ENCODE measurements at regions not wholly inside any gene's neighbourhood (a gene's known extent, or its start where the extent isn't known, plus 50 kb on each side); places are given as distances from the start of the nearest gene placed in this dataset.
"Not testable (repeated sequence)": the region's sequence is repeated elsewhere in the genome, so short reads cannot be mapped to it uniquely, and the experiment has no call there.

DNA sequence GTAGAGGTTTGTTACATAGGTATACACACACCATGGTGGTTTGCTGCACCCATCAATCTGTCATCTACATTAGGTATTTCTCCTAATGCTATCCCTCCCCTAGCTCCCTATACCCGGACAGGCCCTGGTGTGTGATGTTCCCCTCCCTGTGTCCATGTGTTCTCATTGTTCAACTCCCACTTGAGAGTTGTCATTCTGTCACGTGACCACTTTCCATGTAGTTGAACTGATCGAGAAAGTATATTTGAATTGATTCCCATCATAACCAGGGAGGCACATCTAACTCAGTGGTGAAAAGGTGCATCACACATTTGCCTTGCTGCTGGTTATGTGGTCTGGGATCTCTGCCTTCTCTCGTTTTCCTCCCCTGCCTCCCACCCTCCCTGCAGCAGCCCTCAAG is 491.4 kb downstream of the NTRK2 start:
- TF ChIP-seq POLR2A, CTCF (IDR thresholded peaks at IDR 0.05): not testable (repeated sequence)

Measured in breast epithelium (tissue), 3 donors.